ENCODE measurements at regions not wholly inside any gene's neighbourhood (a gene's known extent, or its start where the extent isn't known, plus 50 kb on each side); places are given as distances from the start of the nearest gene placed in this dataset.

DNA sequence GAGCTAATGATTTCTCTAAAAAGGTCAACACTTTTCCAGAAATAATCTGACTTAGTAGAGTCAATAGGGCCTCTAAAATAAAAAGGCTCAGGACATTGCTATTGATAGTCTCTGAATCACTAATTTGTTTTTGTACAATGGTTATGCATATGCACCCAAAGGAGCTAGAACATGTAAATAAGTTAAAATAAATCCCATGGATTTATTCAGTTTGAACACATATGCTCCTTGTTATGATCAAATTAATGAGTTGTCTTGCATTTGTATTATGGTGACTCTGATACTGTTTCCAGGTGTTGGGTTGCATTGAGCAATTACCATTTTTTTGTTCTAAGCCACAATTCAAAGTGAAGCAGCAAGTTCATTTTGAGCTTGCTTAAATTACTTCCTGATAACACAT, 276.0 kb upstream of the TUSC1 start:
- ATAC-seq (no peak), DNase-seq (no peak)
- Histone ChIP-seq H3K4me3 (no peak overlapping the region), H3K27ac (no peak overlapping the region), H3K27me3 (ENCODE audit: insufficient read depth in 3 of 3, low read length in 2 of 3) (no peaks in the 10 kb centered on the region), H3K36me3 (ENCODE audit: insufficient read depth in 1 of 2, low read depth in 1 of 2) (no peaks in the 10 kb centered on the region), H3K4me1 (no peaks in the 10 kb centered on the region), H3K9me3 (no peaks in the 10 kb centered on the region)
- TF ChIP-seq, protein P1, sequence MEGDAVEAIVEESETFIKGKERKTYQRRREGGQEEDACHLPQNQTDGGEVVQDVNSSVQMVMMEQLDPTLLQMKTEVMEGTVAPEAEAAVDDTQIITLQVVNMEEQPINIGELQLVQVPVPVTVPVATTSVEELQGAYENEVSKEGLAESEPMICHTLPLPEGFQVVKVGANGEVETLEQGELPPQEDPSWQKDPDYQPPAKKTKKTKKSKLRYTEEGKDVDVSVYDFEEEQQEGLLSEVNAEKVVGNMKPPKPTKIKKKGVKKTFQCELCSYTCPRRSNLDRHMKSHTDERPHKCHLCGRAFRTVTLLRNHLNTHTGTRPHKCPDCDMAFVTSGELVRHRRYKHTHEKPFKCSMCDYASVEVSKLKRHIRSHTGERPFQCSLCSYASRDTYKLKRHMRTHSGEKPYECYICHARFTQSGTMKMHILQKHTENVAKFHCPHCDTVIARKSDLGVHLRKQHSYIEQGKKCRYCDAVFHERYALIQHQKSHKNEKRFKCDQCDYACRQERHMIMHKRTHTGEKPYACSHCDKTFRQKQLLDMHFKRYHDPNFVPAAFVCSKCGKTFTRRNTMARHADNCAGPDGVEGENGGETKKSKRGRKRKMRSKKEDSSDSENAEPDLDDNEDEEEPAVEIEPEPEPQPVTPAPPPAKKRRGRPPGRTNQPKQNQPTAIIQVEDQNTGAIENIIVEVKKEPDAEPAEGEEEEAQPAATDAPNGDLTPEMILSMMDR (IDR thresholded peaks at IDR 0.05): no peak
- intact Hi-C loops (cut with DNase I): no loop called here

DNA sequence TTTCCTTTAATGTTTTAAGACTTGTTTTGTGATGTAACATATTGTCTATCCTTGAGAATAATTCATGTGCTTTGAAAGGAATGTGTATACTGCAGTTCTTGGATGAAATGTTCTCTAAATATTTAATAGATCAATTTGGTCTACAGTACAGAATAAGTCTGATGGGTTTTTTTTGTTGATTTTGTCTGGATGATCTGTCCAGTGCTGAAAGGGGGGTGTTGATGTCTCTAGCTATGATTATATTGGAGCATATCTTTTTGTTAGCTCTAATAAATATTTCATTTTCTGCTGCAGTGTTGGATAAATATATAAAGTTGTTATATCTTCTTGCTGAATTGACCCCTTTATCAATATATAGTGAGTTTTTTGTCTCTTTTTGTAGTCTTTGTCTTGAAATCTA, 269.9 kb upstream of the TUSC1 start:
- DNase-seq: no peak
- H3K4me3 ChIP-seq: no peak overlapping the region
- H3K27ac ChIP-seq: no peak overlapping the region
- no peak for ATAC-seq
- H3K4me1 ChIP-seq: no peaks in the 10 kb centered on the region
- H3K27me3 ChIP-seq (ENCODE audit: insufficient read depth in 3 of 3, low read length in 2 of 3): no peaks in the 10 kb centered on the region
- TF ChIP-seq, protein P1 (IDR thresholded peaks at IDR 0.05): no peak
- H3K9me3 ChIP-seq: no peaks in the 10 kb centered on the region
- no peaks in the 10 kb centered on the region for H3K36me3 ChIP-seq (ENCODE audit: insufficient read depth in 1 of 2, low read depth in 1 of 2)
- intact Hi-C loops (cut with DNase I): no loop called here

DNA sequence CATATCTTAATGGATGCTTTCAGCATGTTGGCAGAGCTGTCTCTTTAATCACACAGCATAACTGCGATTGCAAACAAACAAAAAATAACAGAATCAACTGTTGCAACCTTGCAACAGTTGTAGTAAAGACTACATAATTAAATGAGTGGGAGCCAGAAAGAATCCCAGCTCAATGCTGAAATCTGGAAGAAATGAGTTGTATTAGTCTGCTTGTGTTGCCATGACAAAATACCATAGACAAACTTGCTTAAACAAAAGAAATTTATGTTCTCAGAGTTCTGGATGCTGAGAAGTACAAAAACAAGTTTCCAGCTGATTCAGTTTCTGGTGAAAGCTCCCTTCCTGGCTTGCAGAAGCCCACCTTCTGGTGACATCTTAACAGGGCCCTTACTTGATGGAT, 260.9 kb upstream of the TUSC1 start:
- no peaks in the 10 kb centered on the region for H3K36me3 ChIP-seq (ENCODE audit: insufficient read depth in 1 of 2, low read depth in 1 of 2)
- DNase-seq (no peak), ATAC-seq (no peak)
- no peak overlapping the region for H3K4me3 ChIP-seq
- no peaks in the 10 kb centered on the region for H3K4me1 ChIP-seq
- TF ChIP-seq, protein P1 (IDR thresholded peaks at IDR 0.05): no peak
- H3K27ac ChIP-seq: no peak overlapping the region
- peaks cover 5% of the 10 kb centered on the region for H3K9me3 ChIP-seq
- intact Hi-C loops (cut with DNase I): loop anchor here in 1 of 2 donors (10.0 kb wide), 1 partner anchor 1754 kb away; no protein-coding TSS in a partner anchor
- 65 to 81% (median 75%) methylated on average over 1 of the region's 1 CpG for WGBS, 3 donors
- H3K27me3 ChIP-seq (ENCODE audit: insufficient read depth in 3 of 3, low read length in 2 of 3): no peaks in the 10 kb centered on the region

DNA sequence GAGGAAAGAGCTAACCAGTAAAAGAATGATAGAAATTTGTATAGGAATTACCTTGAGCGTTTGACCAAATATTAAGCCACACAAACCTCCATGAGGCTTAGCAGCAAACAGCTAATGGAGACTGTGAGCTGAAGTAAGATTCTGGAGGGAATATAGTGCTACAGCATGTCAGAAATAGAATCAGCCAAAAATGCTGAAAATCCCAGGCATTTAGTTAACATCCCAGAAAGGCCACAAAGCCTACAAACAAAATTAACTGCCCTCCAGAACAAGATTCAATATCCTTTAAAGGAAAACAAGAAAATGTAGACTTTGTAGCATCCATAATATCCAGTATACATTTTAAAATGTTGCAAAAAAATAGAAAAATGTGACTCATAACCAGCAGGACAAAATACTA, 257.8 kb upstream of the TUSC1 start:
- no peak for ATAC-seq
- intact Hi-C loops (cut with DNase I): loop anchor here in 1 of 2 donors (10.0 kb wide), 1 partner anchor 1751 kb away; no protein-coding TSS in a partner anchor
- H3K36me3 ChIP-seq (ENCODE audit: insufficient read depth in 1 of 2, low read depth in 1 of 2): no peaks in the 10 kb centered on the region

DNA sequence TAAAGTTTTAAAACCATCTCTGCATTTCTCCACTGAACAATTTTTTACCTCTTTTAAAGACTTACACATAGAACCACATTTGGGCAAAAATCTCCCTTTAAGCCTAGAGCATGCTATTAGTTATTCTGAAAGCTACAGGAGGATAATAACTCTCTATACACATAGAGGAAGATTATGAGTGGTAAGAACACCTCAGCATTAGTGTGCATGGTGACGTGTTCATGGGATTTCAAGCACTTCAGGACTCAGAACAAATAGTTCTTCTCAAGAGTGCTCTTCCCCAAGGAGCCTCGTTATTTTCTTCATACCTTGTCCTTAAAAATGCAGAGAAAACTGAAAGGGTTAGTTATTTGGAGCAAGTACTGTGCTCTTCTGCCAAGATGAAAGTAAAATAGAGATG, 256.9 kb upstream of the TUSC1 start:
- no peak for ATAC-seq
- DNase-seq: no peak
- intact Hi-C loops (cut with DNase I): loop anchor here in 1 of 2 donors (10.0 kb wide), 1 partner anchor 1750 kb away; no protein-coding TSS in a partner anchor
- peaks cover 5% of the 10 kb centered on the region for H3K9me3 ChIP-seq
- H3K36me3 ChIP-seq (ENCODE audit: insufficient read depth in 1 of 2, low read depth in 1 of 2): no peaks in the 10 kb centered on the region
- WGBS, 3 donors: 48 to 53% (median 50%) methylated on average over 2 of the region's 2 CpGs
- H3K4me3 ChIP-seq: no peak overlapping the region
- no peaks in the 10 kb centered on the region for H3K27me3 ChIP-seq (ENCODE audit: insufficient read depth in 3 of 3, low read length in 2 of 3)
- TF ChIP-seq, protein P1 (IDR thresholded peaks at IDR 0.05): no peak
- H3K4me1 ChIP-seq: no peaks in the 10 kb centered on the region
- H3K27ac ChIP-seq: no peak overlapping the region

More for the DNA sequence above, 257.8 kb upstream of the TUSC1 start:
- no peak for DNase-seq
- no peaks in the 10 kb centered on the region for H3K27me3 ChIP-seq (ENCODE audit: insufficient read depth in 3 of 3, low read length in 2 of 3)
- peaks cover 5% of the 10 kb centered on the region for H3K9me3 ChIP-seq
- H3K27ac ChIP-seq: no peak overlapping the region
- H3K4me3 ChIP-seq: no peak overlapping the region
- TF ChIP-seq, protein P1 (IDR thresholded peaks at IDR 0.05): no peak
- 51 to 73% (median 65%) methylated on average over 1 of the region's 1 CpG for WGBS, 3 donors
- H3K4me1 ChIP-seq: no peaks in the 10 kb centered on the region

All from psoas muscle (tissue), 7 donors.